ENCODE measurements at regions not wholly inside any gene's neighbourhood (a gene's known extent, or its start where the extent isn't known, plus 50 kb on each side); places are given as distances from the start of the nearest gene placed in this dataset.

DNA sequence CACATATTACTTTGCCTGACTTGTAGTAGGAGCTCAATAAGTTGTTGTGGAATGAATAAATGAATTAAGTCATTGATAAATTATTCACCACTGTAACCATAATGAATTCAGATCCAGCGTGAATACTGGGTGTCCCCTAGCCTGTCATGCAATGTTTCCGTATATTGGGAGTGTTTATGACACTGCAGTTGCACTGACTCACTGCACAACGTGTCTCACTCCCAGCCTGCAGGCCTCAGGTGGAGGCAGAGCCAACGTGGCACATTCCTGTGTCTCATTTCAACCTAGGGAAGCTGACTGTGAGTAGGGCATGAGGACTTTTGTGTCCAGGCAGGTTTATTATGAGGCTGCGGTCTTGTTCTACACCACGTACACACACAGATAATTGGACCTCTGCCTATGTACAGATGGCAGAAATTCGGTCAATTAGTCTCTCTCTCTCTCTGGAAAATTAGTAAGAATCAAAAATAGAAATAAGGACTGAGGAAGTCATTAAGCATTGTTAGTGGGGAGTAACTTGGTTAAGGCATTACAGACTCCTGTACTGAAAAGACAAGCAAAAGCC is 299.1 kb upstream of the IGFBP3 start:
- no peak for TF ChIP-seq PAX5 (IDR thresholded peaks at IDR 0.05; ENCODE audit: insufficient read depth, low read length, severe bottlenecking)
- no peak for TF ChIP-seq POLR2A (IDR thresholded peaks at IDR 0.05; ENCODE audit: low read depth, low read length)
- TF ChIP-seq POLR2AphosphoS5 (IDR thresholded peaks at IDR 0.05; ENCODE audit: low read depth, low read length) = no peak
- no peak for TF ChIP-seq TAF1 (IDR thresholded peaks at IDR 0.05; ENCODE audit: low read depth, low read length)
- TF ChIP-seq SPI1 (IDR thresholded peaks at IDR 0.05; ENCODE audit: low read depth, low read length) = no peak
- no peak for TF ChIP-seq POU2F2 (IDR thresholded peaks at IDR 0.05; ENCODE audit: low read depth, low read length)
